Neural cell (in vitro differentiated cells): ENCODE measurements at regions not wholly inside any gene's neighbourhood (a gene's known extent, or its start where the extent isn't known, plus 50 kb on each side); places are given as distances from the start of the nearest gene placed in this dataset.

Experiments used
- H2AFZ ChIP-seq: fragments of 200-600, 300-800 bp; sonication (generic), shearing (Covaris generic); 2 replicates; pipeline ENCODE4 v1.6.0; 2014; ENCODE audit warnings: low read depth, mild to moderate bottlenecking, antibody characterized with exemption, low read length, moderate library complexity
- H3F3A ChIP-seq: fragments of 200-600 bp; shearing (Covaris generic); 2 replicates; pipeline ENCODE4 v1.6.1; 2016; ENCODE audit warnings: mild to moderate bottlenecking, moderate library complexity, mixed read lengths, antibody characterized with exemption, low read length; ENCODE audit not compliant: insufficient read depth, poor library complexity, severe bottlenecking
- H3K27ac ChIP-seq: fragments of 200-600, 300-800 bp; sonication (generic), shearing (Covaris generic); 2 replicates; pipeline ENCODE4 v1.5.1; 2014; ENCODE audit warnings: mild to moderate bottlenecking, low read length, moderate library complexity
- H3K27me3 ChIP-seq: fragments of 300-800, 200-600 bp; sonication (generic), shearing (Covaris generic); 2 replicates; pipeline ENCODE4 v1.6.0; 2014; ENCODE audit warnings: mild to moderate bottlenecking, low read depth, low read length, moderate library complexity; ENCODE audit not compliant: insufficient read depth
- H3K36me3 ChIP-seq: fragments of 300-800, 200-600 bp; sonication (generic), shearing (Covaris generic); 2 replicates; pipeline ENCODE4 v1.5.1; 2014; ENCODE audit warnings: mild to moderate bottlenecking, antibody characterized with exemption, low read length, moderate library complexity; ENCODE audit not compliant: insufficient read depth
- H3K4me2 ChIP-seq: fragments of 300-800, 200-600 bp; sonication (generic), shearing (Covaris generic); 2 replicates; pipeline ENCODE4 v1.6.0; 2014; ENCODE audit warnings: mild to moderate bottlenecking, low read length
- H3K4me3 ChIP-seq: fragments of 300-800, 200-600 bp; sonication (generic), shearing (Covaris generic); 2 replicates; pipeline ENCODE4 v1.5.1; 2014; ENCODE audit warnings: mild to moderate bottlenecking, low read length, moderate library complexity
- H3K79me2 ChIP-seq: fragments of 200-600 bp; shearing (Covaris generic); replicated peaks from 2 replicates; pipeline ENCODE4 v1.6.0; 2014; ENCODE audit warnings: mild to moderate bottlenecking, low read length, moderate library complexity; ENCODE audit not compliant: insufficient read depth
- H3K9ac ChIP-seq: fragments of 300-800, 200-600 bp; sonication (generic), shearing (Covaris generic); 2 replicates; pipeline ENCODE4 v1.6.1; 2016; ENCODE audit warnings: mild to moderate bottlenecking, low read length, mixed read lengths
- H3K9me2 ChIP-seq: fragments of 200-600 bp; shearing (Covaris generic); 2 replicates; pipeline ENCODE4 v1.6.1; 2016; ENCODE audit warnings: mild to moderate bottlenecking, low read length, mixed read lengths; ENCODE audit not compliant: insufficient read depth
- H3K9me3 ChIP-seq: fragments of 200-600, 300-800 bp; sonication (generic), shearing (Covaris generic); 2 replicates; pipeline ENCODE4 v1.6.1; 2016; ENCODE audit warnings: mild to moderate bottlenecking, mixed run types, low read length, moderate library complexity, mixed read lengths
- H4K20me1 ChIP-seq: fragments of 200-600 bp; shearing (Covaris generic); 2 replicates; pipeline ENCODE4 v1.6.1; 2016; ENCODE audit warnings: mild to moderate bottlenecking, mixed run types; ENCODE audit not compliant: insufficient read depth
- EP300 ChIP-seq: fragments of 450-650 bp; conservative IDR thresholded peaks from 2 replicates; pipeline ENCODE4 v1.6.1; 2014; ENCODE audit warnings: antibody characterized with exemption, mild to moderate bottlenecking, moderate library complexity; ENCODE audit not compliant: poor library complexity, severe bottlenecking
- EZH2 ChIP-seq: fragments of 200-600, 300-800 bp; shearing (Covaris generic), sonication (generic); IDR thresholded peaks from 2 replicates; pipeline ENCODE4 v1.6.1; 2014; ENCODE audit warnings: antibody characterized with exemption, low read length, borderline replicate concordance, mild to moderate bottlenecking; ENCODE audit not compliant: insufficient read depth, poor library complexity, severe bottlenecking
- MXI1 ChIP-seq: fragments of 450-650 bp; conservative IDR thresholded peaks from 2 replicates; pipeline ENCODE4 v1.6.1; 2014; ENCODE audit warnings: antibody characterized with exemption, mild to moderate bottlenecking; ENCODE audit not compliant: poor library complexity, severe bottlenecking
- POLR2AphosphoS5 ChIP-seq: IDR thresholded peaks from 2 replicates; pipeline ENCODE4 v1.6.1; 2012
- RAD21 ChIP-seq: fragments of 450-650 bp; conservative IDR thresholded peaks from 2 replicates; pipeline ENCODE4 v1.6.1; 2014; ENCODE audit warnings: antibody characterized with exemption, mild to moderate bottlenecking, moderate library complexity
- SMC3 ChIP-seq: fragments of 450-650 bp; conservative IDR thresholded peaks from 2 replicates; pipeline ENCODE4 v1.6.1; 2014; ENCODE audit warnings: antibody characterized with exemption, mild to moderate bottlenecking, moderate library complexity; ENCODE audit not compliant: poor library complexity
- TAF1 ChIP-seq: IDR thresholded peaks from 2 replicates; pipeline ENCODE4 v1.6.1; 2012; ENCODE audit warnings: low read depth
- TF ChIP-seq, protein P1 (sequence below): fragments of 450-650 bp; IDR thresholded peaks from 2 replicates; pipeline ENCODE4 v1.5.1; 2014; ENCODE audit warnings: antibody characterized with exemption, mild to moderate bottlenecking, moderate library complexity; ENCODE audit not compliant: poor library complexity, severe bottlenecking
- TF ChIP-seq, protein P2 (sequence below): IDR thresholded peaks from 2 replicates; pipeline ENCODE4 v1.6.1; 2012; ENCODE audit warnings: borderline replicate concordance

DNA sequence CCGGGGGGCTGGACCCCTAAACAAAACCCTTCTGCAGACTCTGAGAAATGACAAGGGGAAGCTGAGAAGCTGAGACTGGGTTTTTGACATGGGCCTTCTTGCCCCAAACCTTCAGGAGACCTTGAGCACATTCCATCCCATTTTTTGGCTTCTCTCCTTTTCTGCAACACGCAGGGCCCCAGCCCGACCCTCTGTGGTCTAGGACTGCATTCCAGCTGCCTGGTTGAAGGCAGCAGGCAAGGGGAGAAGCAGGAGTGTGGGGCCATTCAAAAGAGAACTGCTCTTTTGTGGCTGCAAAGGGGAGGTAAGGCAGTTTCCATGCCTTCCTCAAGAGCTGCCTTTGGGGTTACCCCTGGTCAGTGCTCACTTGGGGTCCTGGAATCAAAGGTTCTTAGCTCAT, 263.0 kb downstream of the TLE3 start:
- H3K9me3 ChIP-seq = no peaks in the 10 kb centered on the region
- no peak overlapping the region for H3K4me3 ChIP-seq
- no peaks in the 10 kb centered on the region for H3K36me3 ChIP-seq
- no peaks in the 10 kb centered on the region for H4K20me1 ChIP-seq
- no peak for TF ChIP-seq SMC3
- TF ChIP-seq, protein P1, sequence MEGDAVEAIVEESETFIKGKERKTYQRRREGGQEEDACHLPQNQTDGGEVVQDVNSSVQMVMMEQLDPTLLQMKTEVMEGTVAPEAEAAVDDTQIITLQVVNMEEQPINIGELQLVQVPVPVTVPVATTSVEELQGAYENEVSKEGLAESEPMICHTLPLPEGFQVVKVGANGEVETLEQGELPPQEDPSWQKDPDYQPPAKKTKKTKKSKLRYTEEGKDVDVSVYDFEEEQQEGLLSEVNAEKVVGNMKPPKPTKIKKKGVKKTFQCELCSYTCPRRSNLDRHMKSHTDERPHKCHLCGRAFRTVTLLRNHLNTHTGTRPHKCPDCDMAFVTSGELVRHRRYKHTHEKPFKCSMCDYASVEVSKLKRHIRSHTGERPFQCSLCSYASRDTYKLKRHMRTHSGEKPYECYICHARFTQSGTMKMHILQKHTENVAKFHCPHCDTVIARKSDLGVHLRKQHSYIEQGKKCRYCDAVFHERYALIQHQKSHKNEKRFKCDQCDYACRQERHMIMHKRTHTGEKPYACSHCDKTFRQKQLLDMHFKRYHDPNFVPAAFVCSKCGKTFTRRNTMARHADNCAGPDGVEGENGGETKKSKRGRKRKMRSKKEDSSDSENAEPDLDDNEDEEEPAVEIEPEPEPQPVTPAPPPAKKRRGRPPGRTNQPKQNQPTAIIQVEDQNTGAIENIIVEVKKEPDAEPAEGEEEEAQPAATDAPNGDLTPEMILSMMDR = no peak
- no peak for TF ChIP-seq RAD21
- TF ChIP-seq, protein P2, sequence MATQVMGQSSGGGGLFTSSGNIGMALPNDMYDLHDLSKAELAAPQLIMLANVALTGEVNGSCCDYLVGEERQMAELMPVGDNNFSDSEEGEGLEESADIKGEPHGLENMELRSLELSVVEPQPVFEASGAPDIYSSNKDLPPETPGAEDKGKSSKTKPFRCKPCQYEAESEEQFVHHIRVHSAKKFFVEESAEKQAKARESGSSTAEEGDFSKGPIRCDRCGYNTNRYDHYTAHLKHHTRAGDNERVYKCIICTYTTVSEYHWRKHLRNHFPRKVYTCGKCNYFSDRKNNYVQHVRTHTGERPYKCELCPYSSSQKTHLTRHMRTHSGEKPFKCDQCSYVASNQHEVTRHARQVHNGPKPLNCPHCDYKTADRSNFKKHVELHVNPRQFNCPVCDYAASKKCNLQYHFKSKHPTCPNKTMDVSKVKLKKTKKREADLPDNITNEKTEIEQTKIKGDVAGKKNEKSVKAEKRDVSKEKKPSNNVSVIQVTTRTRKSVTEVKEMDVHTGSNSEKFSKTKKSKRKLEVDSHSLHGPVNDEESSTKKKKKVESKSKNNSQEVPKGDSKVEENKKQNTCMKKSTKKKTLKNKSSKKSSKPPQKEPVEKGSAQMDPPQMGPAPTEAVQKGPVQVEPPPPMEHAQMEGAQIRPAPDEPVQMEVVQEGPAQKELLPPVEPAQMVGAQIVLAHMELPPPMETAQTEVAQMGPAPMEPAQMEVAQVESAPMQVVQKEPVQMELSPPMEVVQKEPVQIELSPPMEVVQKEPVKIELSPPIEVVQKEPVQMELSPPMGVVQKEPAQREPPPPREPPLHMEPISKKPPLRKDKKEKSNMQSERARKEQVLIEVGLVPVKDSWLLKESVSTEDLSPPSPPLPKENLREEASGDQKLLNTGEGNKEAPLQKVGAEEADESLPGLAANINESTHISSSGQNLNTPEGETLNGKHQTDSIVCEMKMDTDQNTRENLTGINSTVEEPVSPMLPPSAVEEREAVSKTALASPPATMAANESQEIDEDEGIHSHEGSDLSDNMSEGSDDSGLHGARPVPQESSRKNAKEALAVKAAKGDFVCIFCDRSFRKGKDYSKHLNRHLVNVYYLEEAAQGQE = no peak
- no peak for TF ChIP-seq MXI1
- no peaks in the 10 kb centered on the region for H3F3A ChIP-seq
- no peak overlapping the region for H3K4me2 ChIP-seq
- H3K27me3 ChIP-seq = no peaks in the 10 kb centered on the region
- no peaks in the 10 kb centered on the region for H3K79me2 ChIP-seq
- H2AFZ ChIP-seq = no peak overlapping the region
- H3K9ac ChIP-seq = no peak overlapping the region
- H3K9me2 ChIP-seq = no peaks in the 10 kb centered on the region
- no peak overlapping the region for H3K27ac ChIP-seq

DNA sequence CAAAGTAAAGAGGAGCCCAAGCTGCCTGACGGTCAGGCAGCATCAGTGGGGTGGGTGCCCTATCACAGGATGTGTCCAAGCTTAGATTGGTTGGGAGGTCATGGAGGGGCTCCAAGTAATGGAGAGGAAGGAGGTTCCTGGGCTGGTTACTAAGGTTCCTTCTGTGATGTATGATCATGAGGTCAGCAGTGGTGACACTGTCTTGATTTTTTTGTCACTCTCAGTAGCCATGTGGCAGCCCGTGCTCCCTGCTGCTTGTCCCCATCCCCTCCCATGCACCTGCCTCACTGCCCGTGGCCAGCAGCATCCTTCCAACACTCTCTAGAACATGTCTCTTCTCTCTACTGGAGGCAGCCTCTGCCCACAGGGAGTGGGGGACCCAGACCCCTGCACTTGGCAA, 261.7 kb downstream of the TLE3 start:
- H3F3A ChIP-seq = no peaks in the 10 kb centered on the region
- no peaks in the 10 kb centered on the region for H3K27me3 ChIP-seq

More for the DNA sequence above, 261.7 kb downstream of the TLE3 start:
- TF ChIP-seq POLR2AphosphoS5 (no peak), SMC3 (no peak), EZH2 (no peak), RAD21 (no peak), TAF1 (no peak), MXI1 (no peak), EP300 (no peak)
- TF ChIP-seq, protein P2 = no peak
- TF ChIP-seq, protein P1 = no peak
- no peaks in the 10 kb centered on the region for H3K9me2 ChIP-seq
- H2AFZ ChIP-seq = no peak overlapping the region
- H3K9ac ChIP-seq = no peak overlapping the region
- H3K4me2 ChIP-seq = no peak overlapping the region
- H3K27ac ChIP-seq = no peak overlapping the region
- H4K20me1 ChIP-seq = no peaks in the 10 kb centered on the region
- H3K9me3 ChIP-seq = no peaks in the 10 kb centered on the region
- no peaks in the 10 kb centered on the region for H3K36me3 ChIP-seq
- no peak overlapping the region for H3K4me3 ChIP-seq
- no peaks in the 10 kb centered on the region for H3K79me2 ChIP-seq
